NCI-H748 (cell line): ENCODE measurements at regions not wholly inside any gene's neighbourhood (a gene's known extent, or its start where the extent isn't known, plus 50 kb on each side); places are given as distances from the start of the nearest gene placed in this dataset.

Experiments
- DNase-seq: peaks from one replicate; lab custom pipeline; 2025; ENCODE audit not compliant: unreplicated experiment; lab: John Stamatoyannopoulos, UW

DNA sequence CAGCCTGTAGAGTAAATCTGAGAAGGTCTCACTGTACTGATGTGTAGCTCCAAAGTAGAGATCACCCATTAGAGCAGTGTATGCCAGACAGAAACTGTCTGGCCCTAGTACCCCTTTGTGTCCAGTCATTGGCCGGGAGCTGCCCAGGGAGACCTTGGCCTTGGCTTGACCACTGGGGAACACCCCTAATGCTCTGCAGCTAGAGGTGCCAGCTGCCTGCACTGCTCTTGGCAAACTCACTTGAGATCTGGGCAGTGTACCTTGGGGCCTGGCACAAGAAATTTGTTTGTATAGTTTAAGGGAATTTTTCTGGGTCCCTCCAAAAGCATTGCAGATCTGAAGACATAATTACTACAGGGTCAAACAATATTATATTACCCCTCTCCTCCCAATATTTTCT is 78.7 kb upstream of the MPHOSPH6 start:
- no peak for DNase-seq

DNA sequence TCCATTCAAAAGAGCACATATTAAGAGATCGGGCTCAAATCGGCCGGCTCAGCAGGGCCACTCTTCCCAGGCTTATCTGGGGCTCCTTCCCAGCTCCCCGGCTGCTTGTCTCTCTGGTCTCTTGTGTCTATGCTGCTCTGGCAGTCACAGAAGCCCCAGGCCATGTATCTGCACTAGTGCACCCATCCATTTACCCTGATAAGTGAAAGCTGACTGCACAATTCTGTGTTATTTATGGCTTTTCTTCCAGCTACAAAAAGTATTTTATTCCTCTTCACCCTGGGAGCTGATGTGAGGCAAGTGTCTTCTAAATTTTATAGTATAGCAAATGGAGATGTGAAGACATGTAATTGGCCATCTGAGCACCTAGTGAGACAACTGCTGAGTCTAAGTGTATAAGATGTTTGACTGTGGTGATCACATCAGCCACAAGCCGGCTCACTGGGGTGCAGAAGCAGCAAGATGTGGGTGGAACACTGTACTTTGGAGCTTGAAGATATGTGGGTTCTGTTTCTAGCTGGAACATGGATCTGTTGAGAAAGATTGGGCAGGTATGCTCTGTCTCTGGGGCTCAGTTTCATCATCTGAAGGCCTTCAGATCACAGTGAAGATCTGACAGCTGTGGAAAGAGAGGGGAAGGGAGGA is 78.1 kb upstream of the MPHOSPH6 start:
- DNase-seq = no peak

DNA sequence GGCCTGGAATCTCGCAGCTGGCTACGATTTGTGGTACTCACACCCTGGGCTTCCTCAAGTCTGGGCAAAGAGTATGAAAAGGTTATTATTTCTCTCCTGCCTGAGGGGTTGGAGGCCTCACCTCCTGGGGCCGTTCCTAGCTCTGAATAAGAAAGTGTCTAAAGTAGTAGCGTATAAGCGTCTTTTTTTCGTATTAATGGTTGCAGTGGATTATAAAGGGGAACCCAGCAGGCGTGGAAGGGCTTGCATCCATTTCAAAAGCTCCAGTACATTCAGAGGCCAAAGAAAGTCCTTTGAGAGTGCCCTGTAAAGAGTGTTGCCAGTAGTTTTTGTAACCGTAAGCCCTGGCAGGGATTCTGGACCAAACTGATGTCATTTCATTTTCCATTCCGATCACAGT is 72.2 kb upstream of the MPHOSPH6 start:
- no peak for DNase-seq

DNA sequence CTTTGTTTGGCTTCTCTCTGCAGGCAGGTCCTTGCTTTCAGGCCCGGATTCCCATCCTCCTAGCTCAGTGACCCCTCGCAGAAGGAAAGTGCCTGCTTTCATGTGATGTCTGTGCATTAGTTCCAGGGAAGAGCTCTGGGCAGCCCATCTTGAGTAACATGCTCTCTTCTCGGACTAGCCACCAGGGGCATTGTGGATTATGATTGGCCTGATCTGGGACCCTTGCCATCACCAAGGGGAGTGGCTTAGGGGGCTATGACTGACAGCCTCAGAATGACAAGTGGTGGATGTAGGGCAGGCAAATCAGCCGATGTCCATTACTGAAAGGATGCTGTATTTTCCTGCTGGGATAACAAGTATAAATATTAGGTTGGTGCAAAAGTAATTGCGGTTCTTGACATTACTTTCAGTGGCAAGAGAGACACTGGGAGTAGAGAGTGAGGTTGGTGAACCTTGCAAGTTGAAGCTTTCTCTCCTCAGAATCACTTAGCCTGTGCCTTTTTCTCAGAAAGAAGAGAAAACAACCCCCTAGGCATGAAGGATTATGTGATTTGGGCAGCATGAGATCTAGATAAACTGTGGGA is 71.5 kb upstream of the MPHOSPH6 start:
- DNase-seq = no peak

DNA sequence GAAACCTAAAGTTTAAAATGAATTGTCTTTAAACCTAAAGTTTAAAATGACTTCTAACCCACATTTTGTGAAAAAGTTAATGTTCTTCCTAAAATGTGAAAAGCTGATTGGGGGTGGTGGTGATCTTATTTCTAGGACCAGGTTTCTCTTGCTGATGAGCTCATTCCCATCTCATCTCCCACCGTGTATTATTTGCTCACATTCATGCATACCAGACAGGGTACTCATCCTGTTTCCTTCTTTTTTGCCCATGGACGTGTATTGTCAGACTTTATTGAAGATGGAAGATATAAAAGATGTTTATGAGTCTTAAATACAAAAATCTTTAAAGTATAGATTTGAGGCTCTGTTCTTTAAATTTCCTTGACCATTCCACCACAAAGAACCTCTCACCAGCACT is 70.1 kb upstream of the MPHOSPH6 start:
- DNase-seq = no peak

DNA sequence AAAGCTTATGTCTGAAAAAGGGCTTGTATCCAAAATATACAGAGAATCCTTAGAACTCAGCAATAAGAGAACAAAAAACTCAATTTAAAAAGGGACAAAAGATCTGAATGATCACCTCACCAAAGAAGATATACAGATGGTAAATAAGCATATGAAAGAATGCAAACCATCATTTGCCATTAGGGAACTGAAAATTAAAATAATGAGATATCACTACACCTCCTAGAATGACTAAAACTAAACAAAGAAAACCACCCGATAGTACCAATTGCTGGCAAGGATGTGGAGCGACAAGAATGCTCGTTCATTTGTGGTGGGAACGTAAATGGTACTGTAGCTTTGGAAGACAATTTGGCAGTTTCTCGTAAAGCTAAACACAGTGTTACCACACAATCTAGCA is 66.9 kb upstream of the MPHOSPH6 start:
- no peak for DNase-seq

DNA sequence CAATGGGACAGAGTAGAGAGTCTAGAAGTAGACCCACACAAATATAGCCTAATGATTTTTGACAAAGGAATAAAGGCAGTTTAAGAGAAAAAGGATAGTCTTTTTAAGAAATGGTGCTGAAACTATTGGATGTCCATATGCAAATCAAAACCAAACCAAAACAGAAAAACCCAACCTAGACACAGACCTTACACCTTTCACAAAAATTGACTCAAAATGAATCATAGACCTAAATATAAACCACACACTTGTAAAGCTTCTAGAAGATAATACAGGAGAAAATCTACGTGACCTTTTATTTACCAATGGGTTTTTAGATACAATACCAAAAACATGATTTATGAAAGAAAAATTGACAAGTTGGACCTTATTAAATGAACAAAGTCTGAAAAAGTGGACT is 66.4 kb upstream of the MPHOSPH6 start:
- no peak for DNase-seq

DNA sequence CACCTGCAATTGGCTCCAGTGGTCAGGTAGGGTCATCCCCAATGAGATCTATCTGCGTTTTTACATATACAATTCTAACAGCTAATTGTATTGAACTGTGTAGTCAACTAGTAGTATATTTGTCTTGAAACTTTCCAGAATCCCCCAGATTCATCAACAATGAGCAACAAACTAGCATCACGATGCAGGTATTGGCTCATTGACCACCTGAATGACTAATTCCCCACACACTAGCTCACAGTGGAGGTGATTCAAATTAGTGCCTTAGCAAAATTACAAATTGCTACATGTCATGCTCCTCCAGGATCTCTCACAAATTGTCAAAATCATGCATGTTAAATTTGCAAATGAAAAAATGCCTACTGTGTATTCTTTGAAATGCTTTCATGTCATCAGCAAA is 62.8 kb upstream of the MPHOSPH6 start:
- DNase-seq = no peak

DNA sequence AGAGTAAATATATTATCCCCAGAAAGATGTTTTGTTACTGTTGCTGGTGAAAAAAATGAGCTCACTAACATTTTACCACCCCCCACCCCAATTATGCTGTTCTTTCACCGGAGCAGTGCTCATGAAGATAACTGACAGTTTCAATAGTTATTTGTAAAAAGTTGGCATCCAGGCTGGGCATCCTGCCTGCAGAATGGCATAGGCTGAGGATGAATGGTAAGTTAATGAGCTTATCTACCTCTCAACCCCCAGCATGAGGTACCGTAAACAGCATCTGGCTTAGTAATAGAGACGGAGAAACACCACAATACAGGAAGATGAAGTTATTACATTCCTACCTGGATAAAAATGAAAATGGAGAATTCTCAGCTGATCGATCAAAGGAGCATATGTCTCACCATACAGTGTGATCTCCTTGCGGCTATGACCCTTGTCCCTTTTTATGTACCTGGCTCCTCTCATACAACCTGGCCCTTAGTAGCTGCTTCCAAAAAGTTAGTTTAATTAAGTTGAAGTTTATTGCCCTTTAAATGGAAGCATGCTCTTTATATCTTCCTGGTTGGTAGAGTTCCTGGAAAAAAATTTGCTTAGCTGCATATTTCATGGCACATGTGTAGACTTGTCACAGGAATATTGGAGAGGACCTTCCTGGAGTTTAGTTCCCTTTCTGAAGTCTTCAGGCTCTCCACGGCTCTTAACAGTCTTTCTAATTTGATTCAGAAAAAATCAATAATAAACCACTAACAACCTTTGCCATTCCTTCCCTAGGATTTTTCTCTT is 61.2 kb upstream of the MPHOSPH6 start:
- peak; percentile 65 for DNase-seq

DNA sequence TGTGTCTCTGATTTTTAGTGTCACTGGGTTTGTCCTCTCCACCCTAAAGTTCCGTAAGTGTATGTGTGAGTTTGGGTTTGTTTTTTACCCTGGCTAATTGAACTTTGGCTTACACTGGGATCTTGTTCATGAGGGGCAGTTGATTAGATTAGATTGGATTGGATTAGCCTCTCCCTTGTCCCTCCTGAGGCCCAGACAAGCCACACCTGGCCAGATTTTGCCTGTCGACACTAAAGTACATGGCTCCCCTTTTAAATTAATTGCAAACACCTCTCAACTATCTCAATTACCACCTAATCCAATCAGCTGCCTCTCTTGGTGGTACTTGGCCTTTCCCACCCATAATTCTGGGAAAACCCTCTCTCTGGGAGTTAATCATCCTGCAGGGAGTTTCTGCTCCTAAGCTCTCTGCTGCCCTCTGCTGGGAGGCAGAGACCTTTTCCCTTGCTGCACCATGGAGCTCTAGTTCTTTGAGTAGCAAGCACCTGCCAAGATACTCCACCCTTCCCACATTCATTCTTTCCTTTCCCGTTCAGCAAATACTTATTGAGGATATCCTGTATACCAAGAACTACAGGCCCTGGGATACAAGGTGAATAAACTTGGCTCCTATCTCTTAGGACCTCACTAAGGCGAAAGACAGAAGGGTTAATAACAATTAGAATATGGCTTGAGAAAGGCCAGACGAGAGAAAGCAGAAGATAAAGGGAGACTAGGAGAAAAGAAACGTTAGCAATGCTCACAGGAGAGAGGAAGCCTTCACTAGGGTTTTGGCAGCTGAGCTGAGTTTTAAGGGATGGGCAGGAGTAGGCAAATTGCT is 60.0 kb upstream of the MPHOSPH6 start:
- peak; percentile 86 for DNase-seq

DNA sequence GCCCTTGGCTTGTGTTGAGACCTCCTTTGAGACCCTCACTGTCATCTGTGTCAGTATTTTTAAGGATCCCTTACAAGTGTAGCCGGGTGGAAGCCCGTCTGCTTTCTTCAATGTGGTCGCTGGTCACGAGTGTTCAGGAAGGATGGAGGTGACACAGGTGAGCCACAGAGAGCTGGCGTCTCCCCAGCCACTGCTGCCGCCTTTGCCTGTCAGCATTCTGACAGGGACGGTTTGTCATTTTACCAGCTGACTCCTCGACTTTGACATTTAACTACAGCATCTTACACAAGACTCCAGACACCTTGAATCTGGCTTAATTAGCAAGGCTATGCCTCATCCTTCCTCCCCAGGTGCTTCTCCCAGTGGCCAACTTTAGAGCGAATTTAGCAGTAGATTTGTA is 56.3 kb upstream of the MPHOSPH6 start:
- DNase-seq = no peak

DNA sequence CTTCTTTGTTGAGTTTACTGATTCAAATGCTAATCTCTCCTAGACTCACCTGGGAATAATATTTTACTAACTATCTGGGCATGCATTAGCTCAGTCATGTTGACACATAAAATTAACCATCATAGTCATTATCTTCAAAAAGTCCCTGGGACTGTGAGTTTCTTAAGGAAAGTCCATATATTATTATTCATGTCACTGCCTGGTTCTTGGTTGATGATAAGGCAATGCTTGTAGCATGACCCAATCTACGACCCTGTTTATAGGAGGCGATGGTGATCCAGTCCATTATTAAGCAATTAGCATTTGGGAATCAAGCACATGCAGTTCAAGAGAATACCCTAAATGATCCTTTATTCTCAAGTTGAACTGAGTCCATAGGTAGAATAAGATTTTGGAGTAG is 54.8 kb upstream of the MPHOSPH6 start:
- DNase-seq = no peak

DNA sequence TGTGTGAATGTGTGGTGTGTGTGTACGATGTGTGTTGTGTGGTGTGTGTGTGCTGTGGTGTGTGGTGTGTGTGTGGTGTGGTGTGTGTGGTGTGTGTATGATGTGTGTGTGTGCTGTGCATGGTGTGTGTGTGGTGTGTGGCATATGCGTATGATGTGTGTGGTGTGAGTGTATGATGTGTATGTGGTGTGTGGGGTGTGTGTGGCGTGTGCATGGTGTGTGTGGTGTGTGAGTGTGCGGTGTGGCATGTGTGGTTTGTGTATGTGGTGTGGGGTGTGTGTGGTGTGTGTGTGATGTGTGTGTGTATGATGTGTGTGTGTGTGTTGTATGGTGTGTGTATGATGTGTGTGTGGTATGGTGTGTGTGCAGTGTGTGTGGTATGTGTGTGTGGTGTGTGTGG is 50.5 kb upstream of the MPHOSPH6 start:
- no peak for DNase-seq
